Gastrocnemius medialis (tissue), 4 donors: ENCODE measurements at regions not wholly inside any gene's neighbourhood (a gene's known extent, or its start where the extent isn't known, plus 50 kb on each side); places are given as distances from the start of the nearest gene placed in this dataset.

ENCODE experiments used
- ATAC-seq, 2 donors: fragments of 150-250 bp; one replicate each; pipeline ENCODE4 v1.9.1; 2016
- DNase-seq, 2 donors: peaks; one replicate each; pipeline ENCODE4 v3.0.0-alpha.2; 2019
- H3K27ac ChIP-seq, 4 donors: fragments of 200-600 bp; sonication (generic); 1 replicate in 1 of 4; 2 replicates in 3 of 4; pipeline ENCODE4 v1.5.1; 2016 to 2018; ENCODE audit warnings: mild to moderate bottlenecking in 2 of 4, moderate library complexity in 1 of 4
- H3K27me3 ChIP-seq, 3 donors: fragments of 200-600 bp; sonication (generic) in 2 of 3; 1 replicate in 1 of 3; 2 replicates in 2 of 3; pipeline versions ENCODE4 v1.5.1 to v1.6.0; 2016 to 2019; ENCODE audit warnings: mild to moderate bottlenecking in 1 of 3, moderate library complexity in 1 of 3
- H3K36me3 ChIP-seq, 2 donors: fragments of 200-600 bp; sonication (generic) in 1 of 2; one replicate each; pipeline ENCODE4 v1.5.1; 2017 to 2018
- H3K4me1 ChIP-seq, 2 donors: fragments of 200-600 bp; sonication (generic) in 1 of 2; one replicate each; pipeline ENCODE4 v1.5.1; 2016 to 2017; ENCODE audit warnings: mild to moderate bottlenecking in 2 of 2
- H3K4me3 ChIP-seq, 4 donors: fragments of 200-600 bp; sonication (generic) in 3 of 4; 1 replicate in 1 of 4; 2 replicates in 3 of 4; pipeline ENCODE4 v1.5.1; 2016 to 2019; ENCODE audit warnings: mild to moderate bottlenecking in 2 of 4
- H3K9me3 ChIP-seq, 3 donors: fragments of 200-600 bp; sonication (generic) in 2 of 3; 1 replicate in 1 of 3; 2 replicates in 2 of 3; pipeline ENCODE4 v1.5.1; 2016 to 2019
- POLR2A ChIP-seq, 2 donors: fragments of 450-650 bp; IDR thresholded peaks; one replicate each; pipeline ENCODE4 v1.6.1; 2017; ENCODE audit warnings: antibody characterized with exemption in 2 of 2, mild to moderate bottlenecking in 2 of 2, moderate library complexity in 2 of 2
- in situ Hi-C, 4 donors: fragments of 200-750 bp; cut with MboI; loops; one replicate each; pipeline versions ENCODE4 v1.15.0 to v1.8.0; 2017; ENCODE audit warnings: low sequenced_read_pairs in 4 of 4
- intact Hi-C: fragments of 100-400 bp; cut with DNase I; formaldehyde crosslinking; loops from one replicate; pipeline ENCODE4 v1.15.1; 2023; ENCODE audit warnings: low total_unique reads
- TF ChIP-seq, protein P1 (sequence below), 5 experiments: fragments of 450-650 bp in 3 of 5; fragments of 200-600 bp in 2 of 5; sonication (generic) in 2 of 5; IDR thresholded peaks in 4 of 5; conservative IDR thresholded peaks in 1 of 5; 1 replicate in 4 of 5; 2 replicates in 1 of 5; pipeline ENCODE4 v1.5.1; 2016 to 2019; ENCODE audit warnings: antibody characterized with exemption in 5 of 5, mild to moderate bottlenecking in 3 of 5, moderate library complexity in 3 of 5

GRCh38 chr6:170093658-170094596 lies 197.0 kb downstream of the DLL1 start:
- ATAC-seq = no peak
- TF ChIP-seq POLR2A (IDR thresholded peaks at IDR 0.05) = no peak
- TF ChIP-seq, protein P1, sequence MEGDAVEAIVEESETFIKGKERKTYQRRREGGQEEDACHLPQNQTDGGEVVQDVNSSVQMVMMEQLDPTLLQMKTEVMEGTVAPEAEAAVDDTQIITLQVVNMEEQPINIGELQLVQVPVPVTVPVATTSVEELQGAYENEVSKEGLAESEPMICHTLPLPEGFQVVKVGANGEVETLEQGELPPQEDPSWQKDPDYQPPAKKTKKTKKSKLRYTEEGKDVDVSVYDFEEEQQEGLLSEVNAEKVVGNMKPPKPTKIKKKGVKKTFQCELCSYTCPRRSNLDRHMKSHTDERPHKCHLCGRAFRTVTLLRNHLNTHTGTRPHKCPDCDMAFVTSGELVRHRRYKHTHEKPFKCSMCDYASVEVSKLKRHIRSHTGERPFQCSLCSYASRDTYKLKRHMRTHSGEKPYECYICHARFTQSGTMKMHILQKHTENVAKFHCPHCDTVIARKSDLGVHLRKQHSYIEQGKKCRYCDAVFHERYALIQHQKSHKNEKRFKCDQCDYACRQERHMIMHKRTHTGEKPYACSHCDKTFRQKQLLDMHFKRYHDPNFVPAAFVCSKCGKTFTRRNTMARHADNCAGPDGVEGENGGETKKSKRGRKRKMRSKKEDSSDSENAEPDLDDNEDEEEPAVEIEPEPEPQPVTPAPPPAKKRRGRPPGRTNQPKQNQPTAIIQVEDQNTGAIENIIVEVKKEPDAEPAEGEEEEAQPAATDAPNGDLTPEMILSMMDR (IDR thresholded peaks at IDR 0.05 in 4 of 5, conservative IDR thresholded peaks at IDR 0.05 in 1 of 5) = no peak
- H3K9me3 ChIP-seq = no peaks in the 10 kb centered on the region
- H3K36me3 ChIP-seq = no peaks in the 10 kb centered on the region
- in situ Hi-C loops (no loop called here), intact Hi-C loops (no loop called here)
- DNase-seq = peak in 1 of 2 donors; percentile 6
- no peak overlapping the region for H3K4me3 ChIP-seq
- H3K27me3 ChIP-seq = no peaks in the 10 kb centered on the region
- no peak overlapping the region for H3K27ac ChIP-seq
- peaks cover 13 to 14% of the 10 kb centered on the region in 2 donors for H3K4me1 ChIP-seq

- TF ChIP-seq POLR2A (IDR thresholded peaks at IDR 0.05) = no peak
- TF ChIP-seq, protein P1 (IDR thresholded peaks at IDR 0.05 in 4 of 5, conservative IDR thresholded peaks at IDR 0.05 in 1 of 5) = no peak
These were observed 197.6 kb downstream of the DLL1 start for GRCh38 chr6:170093276-170093657.

DNA sequence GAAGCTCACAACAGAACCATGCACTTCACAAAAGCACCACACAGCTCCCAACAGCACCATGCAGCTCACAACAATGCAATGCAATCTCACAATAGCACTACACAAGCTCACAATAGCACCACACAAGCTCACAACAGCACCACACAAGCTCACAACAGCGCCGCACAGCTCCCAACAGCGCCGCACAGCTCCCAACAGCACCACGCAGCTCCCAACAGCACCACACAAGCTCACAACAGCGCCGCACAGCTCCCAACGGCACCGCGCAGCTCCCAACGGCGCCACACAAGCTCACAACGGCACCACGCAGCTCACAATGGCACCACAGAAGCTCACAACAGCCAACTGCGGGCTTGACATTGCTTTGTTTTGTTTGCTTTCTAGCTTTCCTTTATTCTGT lies 198.1 kb downstream of the DLL1 start:
- Histone ChIP-seq H3K36me3 (no peaks in the 10 kb centered on the region), H3K4me1 (peaks cover 13 to 14% of the 10 kb centered on the region in 2 donors), H3K27ac (no peak overlapping the region), H3K27me3 (no peaks in the 10 kb centered on the region), H3K4me3 (no peak overlapping the region), H3K9me3 (no peaks in the 10 kb centered on the region)
- TF ChIP-seq, protein P1 (IDR thresholded peaks at IDR 0.05 in 4 of 5, conservative IDR thresholded peaks at IDR 0.05 in 1 of 5) = no peak
- no peak for TF ChIP-seq POLR2A (IDR thresholded peaks at IDR 0.05)
- ATAC-seq = no peak
- intact Hi-C loops (no loop called here), in situ Hi-C loops (no loop called here)
- DNase-seq = no peak

More at GRCh38 chr6:170093276-170093657, 197.6 kb downstream of the DLL1 start:
- ATAC-seq = no peak
- H3K36me3 ChIP-seq = no peaks in the 10 kb centered on the region
- intact Hi-C loops (no loop called here), in situ Hi-C loops (no loop called here)
- peaks cover 13 to 14% of the 10 kb centered on the region in 2 donors for H3K4me1 ChIP-seq
- peak in 1 of 2 donors; percentile 7 for DNase-seq
- no peaks in the 10 kb centered on the region for H3K9me3 ChIP-seq
- no peaks in the 10 kb centered on the region for H3K27me3 ChIP-seq
- H3K27ac ChIP-seq = no peak overlapping the region
- no peak overlapping the region for H3K4me3 ChIP-seq

GRCh38 chr6:170091639-170092579 lies 199.0 kb downstream of the DLL1 start:
- Histone ChIP-seq H3K4me3 (no peak overlapping the region), H3K27ac (no peak overlapping the region), H3K9me3 (no peaks in the 10 kb centered on the region), H3K36me3 (no peaks in the 10 kb centered on the region), H3K27me3 (no peaks in the 10 kb centered on the region), H3K4me1 (peaks cover 8% of the 10 kb centered on the region in 2 donors)
- DNase-seq = peak in 1 of 2 donors; percentile 7
- in situ Hi-C loops (no loop called here), intact Hi-C loops (no loop called here)
- TF ChIP-seq POLR2A (IDR thresholded peaks at IDR 0.05) = no peak
- TF ChIP-seq, protein P1 (IDR thresholded peaks at IDR 0.05 in 4 of 5, conservative IDR thresholded peaks at IDR 0.05 in 1 of 5) = no peak
- no peak for ATAC-seq
